K562 (cell line): ENCODE measurements at regions not wholly inside any gene's neighbourhood (a gene's known extent, or its start where the extent isn't known, plus 50 kb on each side); places are given as distances from the start of the nearest gene placed in this dataset.

ENCODE experiments used
- ATAC-seq: fragments of 200-7000 bp; cut with Tn5 transposase; 3 replicates; pipeline ENCODE4 v1.9.1; 2020; ENCODE audit warnings: moderate library complexity
- BruUV-seq: library from RNA; stranded (reverse); fragments of 400-500 nt; replicated peaks from 2 replicates; lab custom pipeline; 2021; lab: Mats Ljungman, UMichigan
- CTCF ChIA-PET: fragments of 300-600 bp; formaldehyde crosslinking; extraction: SDS; loops from one replicate; lab custom pipeline; 2021; ENCODE audit warnings: low intra/inter-chr PET ratio; lab: Yijun Ruan, JAX
- POLR2A ChIA-PET: fragments of 300-600, 350-650 bp; sonication (Branson Sonifier 250); formaldehyde crosslinking; extraction: SDS; loops from one replicate; lab custom pipeline; 2021; ENCODE audit warnings: antibody characterized with exemption, inconsistent platforms; lab: Yijun Ruan, JAX
- DNase-seq, 4 experiments: peaks; one replicate each; pipeline versions ENCODE4 v3.0.0 to v3.0.0-alpha.2; 2011 to 2018; ENCODE audit warnings: low spot score in 3 of 4, mixed read lengths in 3 of 4; ENCODE audit errors: extremely low read depth in 1 of 4
- FAIRE-seq: peaks from 2 replicates; lab custom pipeline; 2011; peaks lifted over from hg19 to GRCh38; lab: Jason Lieb, UNC
- H2AFZ ChIP-seq: 2 replicates; pipeline ENCODE4 v1.6.0; 2011; ENCODE audit warnings: low read depth, low read length, control low read depth, inconsistent platforms
- H3K27ac ChIP-seq: fragments of 200-600 bp; 3 replicates; pipeline ENCODE4 v1.8.0; 2011; ENCODE audit warnings: low read depth, mild to moderate bottlenecking, control low read depth, inconsistent platforms, low read length, moderate library complexity, mixed read lengths; ENCODE audit errors: extremely low read depth
- H3K27me3 ChIP-seq, 2 experiments: fragments of 300-600 bp in 1 of 2; 2 replicates in 1 of 2; 3 replicates in 1 of 2; pipeline versions ENCODE4 v1.6.0 to v1.8.0; 2011; ENCODE audit warnings: inconsistent platforms in 2 of 2, low read length in 2 of 2, mild to moderate bottlenecking in 1 of 2, mixed read lengths in 1 of 2, moderate library complexity in 1 of 2; ENCODE audit not compliant: control insufficient read depth in 2 of 2, insufficient read depth in 2 of 2
- H3K36me3 ChIP-seq: fragments of 300-600 bp; 3 replicates; pipeline ENCODE4 v1.8.0; 2011; ENCODE audit warnings: mild to moderate bottlenecking, low read length, inconsistent platforms; ENCODE audit not compliant: control insufficient read depth, insufficient read depth
- H3K4me1 ChIP-seq, 2 experiments: fragments of 200-600 bp in 1 of 2; replicated peaks in 1 of 2; 2 replicates in 1 of 2; 3 replicates in 1 of 2; pipeline versions ENCODE4 v1.5.1 to v1.8.0; 2011; ENCODE audit warnings: inconsistent platforms in 2 of 2, low read length in 2 of 2, mild to moderate bottlenecking in 1 of 2, mixed read lengths in 1 of 2, moderate library complexity in 1 of 2; ENCODE audit not compliant: control insufficient read depth in 2 of 2, insufficient read depth in 2 of 2
- H3K4me2 ChIP-seq: 2 replicates; pipeline ENCODE4 v1.6.1; 2011; ENCODE audit warnings: low read length, control low read depth, inconsistent platforms, mixed read lengths; ENCODE audit not compliant: insufficient read depth
- H3K4me3 ChIP-seq: fragments of 200-600 bp; sonication (generic), shearing (Covaris generic); 2 replicates; pipeline ENCODE4 v1.5.1; 2016; ENCODE audit warnings: control low read depth, inconsistent platforms
- H3K79me2 ChIP-seq: fragments of 200-600 bp; 3 replicates; pipeline ENCODE4 v1.8.0; 2011; ENCODE audit warnings: low read length, inconsistent platforms; ENCODE audit not compliant: control insufficient read depth, insufficient read depth
- H3K9ac ChIP-seq, 2 experiments: 2 replicates each; pipeline versions ENCODE4 v1.6.0 to v1.6.1; 2011; ENCODE audit warnings: low read depth in 2 of 2, low read length in 2 of 2, control low read depth in 1 of 2, inconsistent platforms in 1 of 2, mild to moderate bottlenecking in 1 of 2, mixed read lengths in 1 of 2; ENCODE audit not compliant: insufficient read depth in 1 of 2
- H3K9me1 ChIP-seq: one replicate; pipeline ENCODE4 v1.6.0; 2011; ENCODE audit warnings: inconsistent platforms, mild to moderate bottlenecking, low read length, moderate library complexity; ENCODE audit not compliant: control insufficient read depth, insufficient read depth
- H3K9me3 ChIP-seq: replicated peaks from 2 replicates; pipeline ENCODE4 v1.5.1; 2011; ENCODE audit warnings: low read depth, low read length, inconsistent platforms; ENCODE audit not compliant: control insufficient read depth, insufficient read depth
- H4K20me1 ChIP-seq: replicated peaks from 2 replicates; pipeline ENCODE4 v1.6.1; 2011; ENCODE audit warnings: low read length, inconsistent platforms, mixed read lengths; ENCODE audit not compliant: control insufficient read depth, insufficient read depth
- BCLAF1 ChIP-seq, 2 experiments: fragments of 450-650 bp in 1 of 2; IDR thresholded peaks; 2 replicates each; pipeline ENCODE4 v1.6.1; 2011 to 2017; ENCODE audit warnings: low read depth in 2 of 2, antibody characterized with exemption in 1 of 2, borderline replicate concordance in 1 of 2, low read length in 1 of 2, mild to moderate bottlenecking in 1 of 2, mixed read lengths in 1 of 2; ENCODE audit not compliant: control insufficient read depth in 1 of 2
- BRCA1 ChIP-seq, 2 experiments: fragments of 450-650 bp in 1 of 2; sonication (generic) in 1 of 2; formaldehyde crosslinking in 1 of 2; IDR thresholded peaks; 2 replicates each; pipeline versions ENCODE4 v1.5.0 to v1.6.1; 2017 to 2020; ENCODE audit warnings: mild to moderate bottlenecking in 1 of 2, missing genetic modification reagents in 1 of 2
- CREBBP ChIP-seq: IDR thresholded peaks from one replicate; pipeline ENCODE4 v1.6.1; 2012; ENCODE audit warnings: low read depth, mild to moderate bottlenecking, control low read depth, inconsistent platforms, low read length
- EWSR1 ChIP-seq: fragments of 450-650 bp; IDR thresholded peaks from 2 replicates; pipeline ENCODE4 v1.6.1; 2018; ENCODE audit warnings: borderline replicate concordance, mild to moderate bottlenecking, low read depth, moderate library complexity; ENCODE audit not compliant: partially characterized antibody
- NCOA2 ChIP-seq, 2 experiments: fragments of 450-650 bp; IDR thresholded peaks; 2 replicates each; pipeline ENCODE4 v1.6.1; 2018; ENCODE audit warnings: mild to moderate bottlenecking in 2 of 2, moderate library complexity in 1 of 2; ENCODE audit not compliant: partially characterized antibody in 2 of 2
- ZNF12 ChIP-seq: sonication (generic); formaldehyde crosslinking; IDR thresholded peaks from 2 replicates; pipeline ENCODE4 v1.4.0; 2020; ENCODE audit warnings: mild to moderate bottlenecking, missing genetic modification reagents
- ZNF140 ChIP-seq: fragments of 250-450 bp; sonication (Bioruptor Pico); IDR thresholded peaks from 2 replicates; pipeline ENCODE4 v1.8.0; 2021; ENCODE audit warnings: moderate library complexity, mild to moderate bottlenecking, inconsistent platforms
- ZNF146 ChIP-seq: IDR thresholded peaks from one replicate; pipeline ENCODE4 v1.6.1; 2018; ENCODE audit warnings: missing compliant biosample characterization; ENCODE audit not compliant: unreplicated experiment
- ZNF57 ChIP-seq: fragments of 450-650 bp; formaldehyde crosslinking; IDR thresholded peaks from 2 replicates; pipeline ENCODE4 v1.4.0; 2020; ENCODE audit warnings: mild to moderate bottlenecking, moderate library complexity
- ZNF639 ChIP-seq, 2 experiments: fragments of 200-800 bp in 1 of 2; sonication (Bioruptor generic) in 1 of 2; sonication (generic) in 1 of 2; formaldehyde crosslinking in 1 of 2; IDR thresholded peaks in 1 of 2; conservative IDR thresholded peaks in 1 of 2; 2 replicates each; pipeline versions ENCODE4 v1.5.0 to v1.6.1; 2016 to 2020; ENCODE audit warnings: missing compliant biosample characterization in 1 of 2, missing genetic modification characterization in 1 of 2, missing genetic modification reagents in 1 of 2
- ZNF707 ChIP-seq: fragments of 250-450 bp; sonication (Bioruptor Pico); conservative IDR thresholded peaks from 2 replicates; pipeline ENCODE4 v1.8.0; 2022; ENCODE audit warnings: inconsistent platforms, mild to moderate bottlenecking, moderate library complexity
- WGBS: fragments of 100-300 bp; shearing (Covaris generic); methylation state at CpG from one replicate; pipeline ENCODE4 v1.1.6; 2016; ENCODE audit warnings: low coverage, mixed read lengths; ENCODE audit not compliant: insufficient coverage; ENCODE audit errors: missing lambda C conversion rate; 5-methylcytosine and 5-hydroxymethylcytosine counted together
- in situ Hi-C: fragments of 300-500 bp; cut with MboI; formaldehyde crosslinking; loops from 4 replicates; pipeline ENCODE4 v1.15.0; 2018; ENCODE audit warnings: inconsistent platforms, mixed read lengths
- intact Hi-C: fragments of 100-400 bp; cut with micrococcal nuclease; formaldehyde crosslinking; loops from 2 replicates; pipeline ENCODE4 v1.14.2; 2022

GRCh38 chr18:24633121-24633520 lies 172.7 kb downstream of the HRH4 start:
- DNase-seq: no peak

More at GRCh38 chr18:24633121-24633520, 172.7 kb downstream of the HRH4 start:
- in situ Hi-C loops (no loop called here), intact Hi-C loops (no loop called here)
- H3K4me3 ChIP-seq: no peak overlapping the region
- H3K36me3 ChIP-seq: no peaks in the 10 kb centered on the region
- H3K27me3 ChIP-seq: no peaks in the 10 kb centered on the region; a peak in 1 of 5 replicates
- H3K4me1 ChIP-seq: no peaks in the 10 kb centered on the region
- TF ChIP-seq EWSR1: no peak
- TF ChIP-seq ZNF140: no peak
- TF ChIP-seq ZNF639 (CRISPR knock-in tag; conservative IDR thresholded peaks at IDR 0.05 in 1 of 2, IDR thresholded peaks at IDR 0.05 in 1 of 2): no peak
- TF ChIP-seq BCLAF1 (IDR thresholded peaks at IDR 0.05; ENCODE audit: borderline replicate concordance in 1 of 2, control insufficient read depth in 1 of 2, low read depth in 2 of 2, low read length in 1 of 2): no peak
- TF ChIP-seq CREBBP: no peak
- no peak for TF ChIP-seq ZNF146 (CRISPR knock-in tag)
- TF ChIP-seq NCOA2 (IDR thresholded peaks at IDR 0.05; ENCODE audit: partially characterized antibody in 2 of 2): no peak
- TF ChIP-seq ZNF707 (CRISPR knock-in tag): no peak
- TF ChIP-seq BRCA1 (IDR thresholded peaks at IDR 0.05): no peak
- no peak for TF ChIP-seq BRCA1 (CRISPR knock-in tag; IDR thresholded peaks at IDR 0.05)
- no peak for TF ChIP-seq ZNF57 (CRISPR knock-in tag)
- TF ChIP-seq ZNF12: no peak
- no TSS peak for BruUV-seq
- ATAC-seq: no peak
- no peaks in the 10 kb centered on the region for H4K20me1 ChIP-seq
- no peaks in the 10 kb centered on the region for H3K9me3 ChIP-seq
- 0% methylated on average over 3 of the region's 3 CpGs for WGBS
- H2AFZ ChIP-seq: no peak overlapping the region
- no peak overlapping the region for H3K9ac ChIP-seq
- CTCF ChIA-PET: no interaction called here
- H3K9me1 ChIP-seq: no peaks in the 10 kb centered on the region
- H3K4me2 ChIP-seq: no peak overlapping the region
- H3K27ac ChIP-seq: no peak overlapping the region
- H3K79me2 ChIP-seq: no peaks in the 10 kb centered on the region
- no peak for FAIRE-seq
- POLR2A ChIA-PET: no interaction called here
